GM12801 (cell line): ENCODE measurements at regions not wholly inside any gene's neighbourhood (a gene's known extent, or its start where the extent isn't known, plus 50 kb on each side); places are given as distances from the start of the nearest gene placed in this dataset.

ENCODE experiments used
- CTCF ChIP-seq: IDR thresholded peaks from one replicate; pipeline ENCODE4 v1.5.1; 2011; ENCODE audit warnings: control low read depth; ENCODE audit not compliant: insufficient read length; ENCODE audit errors: extremely low read depth

GRCh38 chr6:86629123-86629522 lies 308.2 kb upstream of the HTR1E start:
- no peak for TF ChIP-seq CTCF

- TF ChIP-seq CTCF = no peak
Observed at GRCh38 chr6:86619428-86619827, 317.9 kb upstream of the HTR1E start.

- no peak for TF ChIP-seq CTCF
Observed at GRCh38 chr6:86615299-86615698, 322.0 kb upstream of the HTR1E start.

GRCh38 chr6:86609549-86610388 lies 327.6 kb upstream of the HTR1E start:
- TF ChIP-seq CTCF = no peak

- TF ChIP-seq CTCF = no peak
Observed at GRCh38 chr6:86595641-86596040, 341.7 kb upstream of the HTR1E start.

GRCh38 chr6:86586195-86586594 lies 351.1 kb upstream of the HTR1E start:
- no peak for TF ChIP-seq CTCF

GRCh38 chr6:86581833-86582232 lies 355.5 kb upstream of the HTR1E start:
- TF ChIP-seq CTCF = no peak

- TF ChIP-seq CTCF = no peak
Observed at GRCh38 chr6:86563197-86563596, 374.1 kb upstream of the HTR1E start.
